ENCODE measurements at regions not wholly inside any gene's neighbourhood (a gene's known extent, or its start where the extent isn't known, plus 50 kb on each side); places are given as distances from the start of the nearest gene placed in this dataset.
"Not testable (repeated sequence)": the region's sequence is repeated elsewhere in the genome, so short reads cannot be mapped to it uniquely, and the experiment has no call there.

DNA sequence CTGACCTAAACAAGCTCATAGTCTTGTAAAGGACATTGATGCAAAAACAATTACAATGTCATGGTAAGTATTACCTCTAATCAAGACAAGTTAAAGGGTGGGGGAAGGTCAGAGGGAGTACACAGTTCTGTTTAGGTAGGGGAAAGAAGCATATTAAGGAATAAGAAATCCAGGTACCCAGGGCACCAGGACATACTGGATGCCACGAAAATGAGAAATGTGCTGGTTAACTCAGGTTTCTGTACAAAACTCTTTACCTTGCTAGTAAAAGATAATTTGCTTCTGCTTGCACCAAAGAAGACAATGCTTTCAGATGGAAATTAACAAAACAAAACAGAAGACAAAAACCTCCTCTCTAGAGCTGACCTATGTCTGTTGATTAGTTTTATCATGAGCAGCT lies 70.7 kb upstream of the MED13 start:
- 93 to 100% methylated on average over 1 of the region's 1 CpG for WGBS, 2 donors
- Histone ChIP-seq H3K4me1 (no peaks in the 10 kb centered on the region), H3K27ac (no peak overlapping the region), H3K9me3 (no peaks in the 10 kb centered on the region), H3K27me3 (peaks cover 0 to 4% (median 1%) of the 10 kb centered on the region in 4 donors), H3K4me3 (no peak overlapping the region), H3K36me3 (no peaks in the 10 kb centered on the region)
- DNase-seq (no peak), FAIRE-seq (no peak), ATAC-seq (no peak)
- intact Hi-C loops (cut with DNase I) = no loop called here
- TF ChIP-seq, protein P1, sequence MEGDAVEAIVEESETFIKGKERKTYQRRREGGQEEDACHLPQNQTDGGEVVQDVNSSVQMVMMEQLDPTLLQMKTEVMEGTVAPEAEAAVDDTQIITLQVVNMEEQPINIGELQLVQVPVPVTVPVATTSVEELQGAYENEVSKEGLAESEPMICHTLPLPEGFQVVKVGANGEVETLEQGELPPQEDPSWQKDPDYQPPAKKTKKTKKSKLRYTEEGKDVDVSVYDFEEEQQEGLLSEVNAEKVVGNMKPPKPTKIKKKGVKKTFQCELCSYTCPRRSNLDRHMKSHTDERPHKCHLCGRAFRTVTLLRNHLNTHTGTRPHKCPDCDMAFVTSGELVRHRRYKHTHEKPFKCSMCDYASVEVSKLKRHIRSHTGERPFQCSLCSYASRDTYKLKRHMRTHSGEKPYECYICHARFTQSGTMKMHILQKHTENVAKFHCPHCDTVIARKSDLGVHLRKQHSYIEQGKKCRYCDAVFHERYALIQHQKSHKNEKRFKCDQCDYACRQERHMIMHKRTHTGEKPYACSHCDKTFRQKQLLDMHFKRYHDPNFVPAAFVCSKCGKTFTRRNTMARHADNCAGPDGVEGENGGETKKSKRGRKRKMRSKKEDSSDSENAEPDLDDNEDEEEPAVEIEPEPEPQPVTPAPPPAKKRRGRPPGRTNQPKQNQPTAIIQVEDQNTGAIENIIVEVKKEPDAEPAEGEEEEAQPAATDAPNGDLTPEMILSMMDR (IDR thresholded peaks at IDR 0.05) = no peak

DNA sequence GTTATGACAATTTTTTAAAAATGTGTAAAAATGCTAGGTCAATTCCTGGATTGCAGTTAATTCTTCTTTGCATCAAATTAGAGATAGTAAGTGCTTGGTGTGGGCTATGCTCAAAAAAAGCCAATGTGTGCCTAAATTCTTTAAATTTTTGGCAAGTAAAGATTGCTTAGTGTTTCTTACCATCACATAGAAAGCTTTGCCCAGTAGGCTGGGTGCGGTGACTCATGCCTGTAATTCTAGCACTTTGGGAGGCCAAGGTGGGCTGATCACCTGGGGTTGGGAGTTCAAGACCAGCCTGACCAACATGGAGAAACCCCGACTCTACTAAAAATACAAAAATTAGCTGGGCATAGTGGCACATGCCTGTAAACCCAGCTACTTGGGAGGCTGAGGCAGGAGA lies 70.0 kb upstream of the MED13 start:
- FAIRE-seq; H3K4me3 ChIP-seq; H3K9me3 ChIP-seq; H3K4me1 ChIP-seq; H3K27me3 ChIP-seq; ATAC-seq; intact Hi-C loops (cut with DNase I); H3K36me3 ChIP-seq; H3K27ac ChIP-seq; DNase-seq: not testable (repeated sequence)
- WGBS, 2 donors = 94% methylated on average over 2 of the region's 2 CpGs

DNA sequence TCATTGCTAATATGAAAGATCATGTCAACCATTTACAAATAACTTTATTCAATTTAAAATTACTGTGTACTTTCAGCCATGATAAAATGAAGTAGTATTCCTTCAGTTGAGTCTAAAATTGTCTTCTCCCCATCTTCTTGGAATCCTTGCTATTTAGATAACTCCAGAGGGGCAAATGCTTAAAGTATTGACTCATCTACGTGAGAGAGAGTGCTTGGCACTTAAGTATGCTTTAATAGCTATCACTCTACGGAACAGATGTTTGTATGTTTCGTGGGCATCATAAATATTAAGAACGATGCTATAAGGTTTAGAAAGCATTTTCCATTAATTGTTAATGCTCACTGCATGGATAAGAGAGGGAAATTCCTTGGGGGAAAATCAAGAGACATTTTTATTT lies 69.3 kb upstream of the MED13 start:
- Histone ChIP-seq H3K27ac (no peak overlapping the region), H3K9me3 (no peaks in the 10 kb centered on the region), H3K27me3 (peaks cover 0 to 4% (median 1%) of the 10 kb centered on the region in 4 donors), H3K36me3 (no peaks in the 10 kb centered on the region), H3K4me3 (no peak overlapping the region), H3K4me1 (no peaks in the 10 kb centered on the region)
- no peak for DNase-seq
- no peak for ATAC-seq
- 79 to 86% methylated on average over 4 of the region's 4 CpGs for WGBS, 2 donors
- TF ChIP-seq, protein P1 (IDR thresholded peaks at IDR 0.05) = no peak
- FAIRE-seq = no peak
- intact Hi-C loops (cut with DNase I) = no loop called here

DNA sequence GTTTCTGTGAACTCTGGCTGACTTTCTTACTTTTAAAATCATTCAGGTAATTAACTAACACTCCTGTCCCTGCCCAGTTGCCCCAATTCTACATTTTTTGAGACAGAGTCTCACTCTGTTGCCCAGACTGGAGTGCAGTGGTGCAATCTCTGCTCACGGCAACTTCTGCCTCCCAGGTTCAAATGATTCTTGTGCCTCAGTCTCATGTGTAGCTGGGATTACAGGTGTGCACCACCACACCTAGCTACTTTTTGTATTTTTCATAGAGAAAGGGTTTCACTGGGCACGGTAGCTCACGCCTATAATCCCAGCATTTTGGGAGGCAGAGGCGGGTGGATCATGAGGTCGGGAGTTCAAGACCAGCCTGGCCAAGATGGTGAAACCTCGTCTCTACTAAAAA lies 66.2 kb upstream of the MED13 start:
- ATAC-seq; FAIRE-seq; H3K4me3 ChIP-seq; intact Hi-C loops (cut with DNase I); H3K36me3 ChIP-seq; H3K4me1 ChIP-seq; H3K27me3 ChIP-seq; H3K27ac ChIP-seq; H3K9me3 ChIP-seq; DNase-seq: not testable (repeated sequence)
- 86 to 91% methylated on average over 6 of the region's 6 CpGs for WGBS, 2 donors

DNA sequence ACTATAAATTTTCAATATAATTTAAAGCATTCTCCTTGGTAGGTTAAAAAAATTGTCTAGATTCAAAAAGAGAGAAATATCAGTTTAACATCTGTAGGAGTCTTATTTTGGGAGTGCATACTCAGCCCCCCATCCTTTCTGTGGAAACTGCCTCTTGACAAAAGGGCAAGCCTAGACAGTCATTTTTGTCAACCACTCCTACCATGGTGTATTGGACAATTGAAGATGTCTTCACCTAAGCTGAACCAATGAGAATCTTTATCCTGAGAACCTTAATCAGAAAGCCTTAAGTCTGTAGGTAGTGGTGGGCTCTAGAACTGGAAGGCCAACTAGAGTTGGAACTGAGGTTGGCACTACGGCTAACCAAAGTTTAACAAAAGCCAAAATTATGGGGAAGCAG lies 65.7 kb upstream of the MED13 start:
- TF ChIP-seq, protein P1 (IDR thresholded peaks at IDR 0.05) = no peak
- WGBS, 2 donors = 77 to 97% methylated on average over 1 of the region's 1 CpG
- no peak for FAIRE-seq
- DNase-seq = no peak
- Histone ChIP-seq H3K36me3 (no peaks in the 10 kb centered on the region), H3K4me1 (no peaks in the 10 kb centered on the region), H3K9me3 (no peaks in the 10 kb centered on the region), H3K4me3 (no peak overlapping the region), H3K27ac (no peak overlapping the region), H3K27me3 (no peaks in the 10 kb centered on the region)
- intact Hi-C loops (cut with DNase I) = no loop called here
- no peak for ATAC-seq

DNA sequence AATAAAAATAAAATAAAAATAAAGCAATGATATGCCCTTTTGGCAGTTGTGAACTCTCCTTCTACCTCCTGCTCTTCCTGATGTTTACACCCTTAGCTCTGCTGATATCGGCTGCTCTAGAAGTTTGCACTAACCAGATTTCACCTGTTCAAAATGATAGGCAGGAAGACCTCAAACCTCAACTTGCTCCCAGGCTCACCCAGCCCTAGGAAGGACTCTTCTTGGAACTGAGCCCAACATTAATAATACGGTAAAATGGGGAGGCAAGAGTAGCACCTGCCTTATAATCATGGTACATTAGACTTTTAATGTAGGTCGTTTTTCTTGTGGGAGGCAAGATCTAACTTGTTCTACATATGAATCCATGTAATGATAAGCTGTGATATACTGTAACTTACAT lies 61.2 kb upstream of the MED13 start:
- no peak for FAIRE-seq
- no peak for DNase-seq
- no peaks in the 10 kb centered on the region for H3K27me3 ChIP-seq

More for the DNA sequence above, 61.2 kb upstream of the MED13 start:
- intact Hi-C loops (cut with DNase I) = no loop called here
- TF ChIP-seq, protein P1 (IDR thresholded peaks at IDR 0.05) = no peak
- WGBS, 2 donors = 38 to 44% methylated on average over 3 of the region's 3 CpGs
- Histone ChIP-seq H3K9me3 (no peaks in the 10 kb centered on the region), H3K4me3 (no peak overlapping the region), H3K36me3 (no peaks in the 10 kb centered on the region), H3K27ac (no peak overlapping the region), H3K4me1 (no peaks in the 10 kb centered on the region)
- ATAC-seq = no peak

All from pancreas (tissue), 10 donors.